ENCODE measurements at regions not wholly inside any gene's neighbourhood (a gene's known extent, or its start where the extent isn't known, plus 50 kb on each side); places are given as distances from the start of the nearest gene placed in this dataset.

- no peak for TF ChIP-seq POLR2A (IDR thresholded peaks at IDR 0.05; ENCODE audit: low read depth, low read length)
- peak; percentile 37 for TF ChIP-seq CTCF (conservative IDR thresholded peaks at IDR 0.05; ENCODE audit: low read depth, low read length)
- no peak for TF ChIP-seq USF2 (IDR thresholded peaks at IDR 0.05; ENCODE audit: low read depth, low read length)
- no peak for TF ChIP-seq RFX5 (IDR thresholded peaks at IDR 0.05; ENCODE audit: low read depth, low read length)
- TF ChIP-seq RAD21 (IDR thresholded peaks at IDR 0.05; ENCODE audit: low read length): peak; percentile 14; the same call in 1 of the 2 replicates
- no peak for TF ChIP-seq BHLHE40 (IDR thresholded peaks at IDR 0.05; ENCODE audit: low read depth, low read length)
- no peak for TF ChIP-seq CEBPB (IDR thresholded peaks at IDR 0.05; ENCODE audit: low read depth, low read length)
- TF ChIP-seq SMC3 (IDR thresholded peaks at IDR 0.05; ENCODE audit: low read depth, low read length): peak; percentile 32; the same call in 1 of the 2 replicates
- TF ChIP-seq MAZ (IDR thresholded peaks at IDR 0.05; ENCODE audit: borderline replicate concordance, low read depth, low read length): no peak
- no peak for TF ChIP-seq ELK1 (IDR thresholded peaks at IDR 0.05; ENCODE audit: borderline replicate concordance, low read depth, low read length)
- TF ChIP-seq MAFK (IDR thresholded peaks at IDR 0.05; ENCODE audit: low read depth, low read length): no peak
Observed at GRCh38 chr9:23322392-23322791, 503.6 kb downstream of the ELAVL2 start.

Data from IMR-90 (cell line).